SU-DHL-6 (cell line): ENCODE measurements at regions not wholly inside any gene's neighbourhood (a gene's known extent, or its start where the extent isn't known, plus 50 kb on each side); places are given as distances from the start of the nearest gene placed in this dataset.

ENCODE experiments used
- EZH2phosphoT487 ChIP-seq: fragments of 200-600 bp; sonication (generic), shearing (Covaris generic); conservative IDR thresholded peaks from 2 replicates; pipeline ENCODE4 v1.6.1; 2018; ENCODE audit warnings: mild to moderate bottlenecking, antibody characterized with exemption, low read length, moderate library complexity, mixed read lengths
- TF ChIP-seq, protein P1 (sequence below): fragments of 200-600 bp; sonication (generic); IDR thresholded peaks from one replicate; pipeline ENCODE4 v1.5.1; 2017; ENCODE audit warnings: antibody characterized with exemption, mild to moderate bottlenecking, low read length, moderate library complexity; ENCODE audit not compliant: insufficient read depth, poor library complexity, severe bottlenecking

DNA sequence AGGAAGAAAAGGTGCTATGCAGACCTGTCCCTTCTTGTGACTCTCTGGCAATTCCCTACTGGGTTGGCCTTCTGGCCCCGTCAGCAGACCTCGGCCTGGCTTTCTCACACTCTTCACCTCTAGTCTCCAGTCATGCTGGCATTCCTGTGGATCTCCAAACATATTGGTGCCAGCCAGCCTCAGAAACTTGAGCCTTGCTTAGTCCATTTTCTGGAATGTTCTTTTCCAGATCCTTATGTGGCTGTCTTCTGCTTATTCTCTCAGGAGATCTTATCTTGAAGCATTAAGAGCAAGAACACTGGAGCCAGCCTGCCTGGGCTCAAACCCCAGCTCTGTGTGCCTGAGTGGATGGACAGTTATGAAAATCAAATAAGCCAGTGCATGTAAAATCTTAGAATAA is 88.2 kb upstream of the NTRK3 start:
- TF ChIP-seq, protein P1, sequence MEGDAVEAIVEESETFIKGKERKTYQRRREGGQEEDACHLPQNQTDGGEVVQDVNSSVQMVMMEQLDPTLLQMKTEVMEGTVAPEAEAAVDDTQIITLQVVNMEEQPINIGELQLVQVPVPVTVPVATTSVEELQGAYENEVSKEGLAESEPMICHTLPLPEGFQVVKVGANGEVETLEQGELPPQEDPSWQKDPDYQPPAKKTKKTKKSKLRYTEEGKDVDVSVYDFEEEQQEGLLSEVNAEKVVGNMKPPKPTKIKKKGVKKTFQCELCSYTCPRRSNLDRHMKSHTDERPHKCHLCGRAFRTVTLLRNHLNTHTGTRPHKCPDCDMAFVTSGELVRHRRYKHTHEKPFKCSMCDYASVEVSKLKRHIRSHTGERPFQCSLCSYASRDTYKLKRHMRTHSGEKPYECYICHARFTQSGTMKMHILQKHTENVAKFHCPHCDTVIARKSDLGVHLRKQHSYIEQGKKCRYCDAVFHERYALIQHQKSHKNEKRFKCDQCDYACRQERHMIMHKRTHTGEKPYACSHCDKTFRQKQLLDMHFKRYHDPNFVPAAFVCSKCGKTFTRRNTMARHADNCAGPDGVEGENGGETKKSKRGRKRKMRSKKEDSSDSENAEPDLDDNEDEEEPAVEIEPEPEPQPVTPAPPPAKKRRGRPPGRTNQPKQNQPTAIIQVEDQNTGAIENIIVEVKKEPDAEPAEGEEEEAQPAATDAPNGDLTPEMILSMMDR, result no peak
- TF ChIP-seq EZH2phosphoT487, result no peak
